Testis (tissue), 2 donors: ENCODE measurements at regions not wholly inside any gene's neighbourhood (a gene's known extent, or its start where the extent isn't known, plus 50 kb on each side); places are given as distances from the start of the nearest gene placed in this dataset.
A peak's percentile ranks its signal among the peaks of the same experiment; 100 is the strongest.

Experiments used
- DNase-seq: peaks from one replicate; pipeline ENCODE4 v3.0.0-alpha.2; 2019
- H3K27ac ChIP-seq, 2 donors: fragments of 200-600 bp; sonication (generic); one replicate each; pipeline ENCODE4 v1.5.1; 2019
- H3K27me3 ChIP-seq: fragments of 200-600 bp; sonication (generic); one replicate; pipeline ENCODE4 v1.5.1; 2019
- H3K36me3 ChIP-seq: fragments of 200-600 bp; sonication (generic); one replicate; pipeline ENCODE4 v1.5.1; 2017; ENCODE audit warnings: low read depth; ENCODE audit errors: missing control alignments
- H3K4me1 ChIP-seq: fragments of 200-600 bp; sonication (generic); one replicate; pipeline ENCODE4 v1.5.1; 2019
- H3K4me3 ChIP-seq, 2 donors: fragments of 200-600 bp; sonication (generic); one replicate each; pipeline ENCODE4 v1.5.1; 2017 to 2019
- H3K9me3 ChIP-seq: fragments of 200-600 bp; sonication (generic); one replicate; pipeline ENCODE4 v1.5.1; 2017
- CTCF ChIP-seq, 3 experiments: fragments of 450-650 bp in 2 of 3; fragments of 200-600 bp in 1 of 3; sonication (generic) in 1 of 3; IDR thresholded peaks; one replicate each; pipeline ENCODE4 v1.5.1; 2016 to 2019; ENCODE audit warnings: antibody characterized with exemption in 3 of 3, mild to moderate bottlenecking in 2 of 3, moderate library complexity in 1 of 3
- POLR2A ChIP-seq: fragments of 450-650 bp; IDR thresholded peaks from one replicate; pipeline ENCODE4 v1.6.1; 2017; ENCODE audit warnings: antibody characterized with exemption, mild to moderate bottlenecking, moderate library complexity
- WGBS, 2 donors: methylation state at CpG; one replicate each; pipeline ENCODE4 v1.1.5; 2018; 5-methylcytosine and 5-hydroxymethylcytosine counted together
- intact Hi-C: fragments of 100-400 bp; cut with DNase I; formaldehyde crosslinking; loops from one replicate; pipeline ENCODE4 v1.15.1; 2023; ENCODE audit warnings: low total_unique reads

DNA sequence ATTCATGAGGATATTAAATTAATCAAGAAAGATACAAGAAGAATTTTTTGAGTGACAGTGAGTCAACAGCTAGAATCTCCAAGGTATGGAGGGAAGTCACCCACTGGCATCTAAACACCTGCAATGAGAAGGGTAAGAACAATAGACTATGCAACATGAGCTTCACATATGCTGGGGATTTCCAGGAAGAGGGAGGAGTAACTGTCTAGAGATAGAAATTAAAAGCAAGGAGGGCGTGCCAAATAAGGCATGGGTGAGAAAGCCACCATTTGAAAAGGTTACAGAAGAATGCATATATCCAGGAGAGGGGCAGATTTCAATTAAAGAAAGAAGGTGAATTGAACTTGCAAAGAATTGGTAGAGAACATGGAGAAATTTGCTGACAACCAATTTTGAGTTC, 365.7 kb downstream of the GPR37 start:
- TF ChIP-seq CTCF (IDR thresholded peaks at IDR 0.05) (no peak), POLR2A (no peak)
- H3K27me3 ChIP-seq, result no peaks in the 10 kb centered on the region
- H3K4me1 ChIP-seq, result no peaks in the 10 kb centered on the region
- no peaks in the 10 kb centered on the region for H3K9me3 ChIP-seq
- H3K27ac ChIP-seq, result no peak overlapping the region
- H3K36me3 ChIP-seq, result no peaks in the 10 kb centered on the region
- WGBS, 2 donors, result 83 to 90% methylated on average over 1 of the region's 1 CpG
- no peak overlapping the region for H3K4me3 ChIP-seq
- no peak for DNase-seq
- intact Hi-C loops, result no loop called here

DNA sequence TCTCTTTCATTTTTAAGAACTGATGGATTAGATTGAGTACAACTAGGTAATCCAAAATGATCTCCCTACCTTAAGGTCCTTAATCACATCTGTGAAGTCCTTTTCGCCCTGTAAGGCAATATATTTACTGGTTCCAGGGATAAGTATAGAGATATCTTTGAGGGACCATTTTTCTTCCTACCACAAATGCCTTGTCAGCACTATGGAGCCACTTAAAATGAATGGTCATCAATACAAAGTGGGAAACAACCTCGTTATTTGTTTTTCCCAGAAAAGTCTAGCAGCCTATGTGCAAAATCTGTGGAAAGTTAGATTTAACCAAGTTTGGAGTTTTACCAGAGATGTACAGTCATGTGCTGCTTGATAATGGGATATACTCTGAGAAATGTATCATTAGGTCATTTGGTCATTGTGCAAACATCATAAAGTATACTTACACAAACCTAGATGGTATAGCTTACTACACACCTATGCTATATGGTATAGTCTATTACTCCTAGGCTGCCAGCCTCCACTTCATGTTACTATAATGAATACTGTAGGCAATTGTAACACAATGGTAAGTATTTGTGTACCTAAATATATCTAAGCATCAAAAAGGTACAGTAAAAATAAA, 366.2 kb upstream of the TMEM229A start:
- Histone ChIP-seq H3K27ac (no peak overlapping the region), H3K4me3 (no peak overlapping the region), H3K4me1 (no peaks in the 10 kb centered on the region), H3K36me3 (no peaks in the 10 kb centered on the region), H3K27me3 (no peaks in the 10 kb centered on the region), H3K9me3 (no peaks in the 10 kb centered on the region)
- TF ChIP-seq CTCF (IDR thresholded peaks at IDR 0.05) (no peak), POLR2A (no peak)
- WGBS, 2 donors, result 90 to 98% methylated on average over 2 of the region's 2 CpGs
- no peak for DNase-seq
- intact Hi-C loops, result no loop called here

DNA sequence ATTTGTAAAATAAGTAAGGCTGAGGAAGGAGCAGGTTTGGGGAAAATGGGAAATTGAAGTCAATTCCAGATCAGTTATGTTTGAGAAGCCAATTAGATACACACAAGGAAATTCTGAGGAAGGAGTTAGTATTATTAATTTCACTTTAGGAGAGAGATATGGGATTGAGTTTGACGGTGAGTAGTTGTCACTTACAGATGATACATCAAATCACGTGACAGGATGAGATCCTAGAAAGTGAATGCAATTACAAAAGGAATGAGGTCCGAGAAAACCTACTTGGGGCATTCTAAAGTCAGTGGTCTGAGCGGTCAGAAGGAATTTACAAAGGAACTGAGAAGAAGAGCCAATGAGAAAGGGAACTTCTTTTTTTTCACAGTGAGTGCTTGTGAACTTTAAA, 364.3 kb upstream of the TMEM229A start:
- Histone ChIP-seq H3K4me3 (no peak overlapping the region), H3K27me3 (no peaks in the 10 kb centered on the region), H3K9me3 (no peaks in the 10 kb centered on the region), H3K36me3 (no peaks in the 10 kb centered on the region), H3K4me1 (no peaks in the 10 kb centered on the region), H3K27ac (no peak overlapping the region)
- TF ChIP-seq POLR2A, result no peak
- 62 to 64% methylated on average over 4 of the region's 4 CpGs for WGBS, 2 donors
- intact Hi-C loops, result no loop called here
- DNase-seq, result no peak

- no peak for DNase-seq
- H3K9me3 ChIP-seq, result no peaks in the 10 kb centered on the region
- 53 to 73% methylated on average over 1 of the region's 1 CpG for WGBS, 2 donors
- intact Hi-C loops, result no loop called here
- H3K27ac ChIP-seq, result peak overlapping the region in 1 of 2 donors; percentile 7
- H3K27me3 ChIP-seq, result no peaks in the 10 kb centered on the region
- TF ChIP-seq CTCF (IDR thresholded peaks at IDR 0.05) (no peak), POLR2A (no peak)
- no peaks in the 10 kb centered on the region for H3K4me1 ChIP-seq
- no peaks in the 10 kb centered on the region for H3K36me3 ChIP-seq
- no peak overlapping the region for H3K4me3 ChIP-seq
Observed at GRCh38 chr7:124390301-124390700, 357.4 kb upstream of the TMEM229A start.

DNA sequence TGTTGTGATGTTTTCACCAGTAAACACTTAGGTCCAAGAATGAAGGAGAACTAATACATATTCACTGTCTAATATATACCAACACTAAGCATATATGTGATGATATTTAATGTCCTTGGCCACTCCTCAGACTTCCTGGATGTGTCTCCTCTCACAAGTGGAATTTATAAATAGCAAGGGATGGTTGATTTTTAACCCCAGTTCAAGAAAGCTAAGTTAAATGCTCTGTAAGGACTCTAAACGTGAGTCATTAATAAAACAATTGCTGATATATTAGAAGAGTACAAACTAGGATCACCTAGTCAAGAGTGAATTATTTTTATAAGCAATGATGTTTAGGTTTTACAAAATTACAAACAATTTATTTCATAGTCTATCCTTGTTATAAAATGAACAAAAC, 355.9 kb upstream of the TMEM229A start:
- Histone ChIP-seq H3K4me3 (no peak overlapping the region), H3K9me3 (no peaks in the 10 kb centered on the region), H3K4me1 (no peaks in the 10 kb centered on the region), H3K27ac (no peak overlapping the region), H3K27me3 (no peaks in the 10 kb centered on the region), H3K36me3 (no peaks in the 10 kb centered on the region)
- TF ChIP-seq POLR2A (no peak), CTCF (IDR thresholded peaks at IDR 0.05) (no peak)
- DNase-seq, result no peak
- WGBS, 2 donors, result 62 to 75% methylated on average over 1 of the region's 1 CpG
- intact Hi-C loops, result no loop called here
